Fibroblast of lung (primary cell): ENCODE measurements at regions not wholly inside any gene's neighbourhood (a gene's known extent, or its start where the extent isn't known, plus 50 kb on each side); places are given as distances from the start of the nearest gene placed in this dataset.

Experiments used
- DNase-seq, 2 donors: peaks; one replicate each; pipeline versions ENCODE4 v3.0.0 to v3.0.0-alpha.2; 2010; ENCODE audit warnings: low read depth in 2 of 2
- H2AFZ ChIP-seq: 2 replicates; pipeline ENCODE4 v1.5.1; 2012; ENCODE audit warnings: low read length, control low read depth, inconsistent platforms
- H3K27ac ChIP-seq: 2 replicates; pipeline ENCODE4 v1.5.1; 2011; ENCODE audit warnings: low read length, control low read depth; ENCODE audit not compliant: insufficient read depth
- H3K27me3 ChIP-seq: 2 replicates; pipeline ENCODE4 v1.5.1; 2011; ENCODE audit warnings: mild to moderate bottlenecking, low read length; ENCODE audit not compliant: control insufficient read depth, insufficient read depth
- H3K36me3 ChIP-seq: 2 replicates; pipeline ENCODE4 v1.5.1; 2011; ENCODE audit warnings: low read length; ENCODE audit not compliant: control insufficient read depth, insufficient read depth
- H3K4me1 ChIP-seq: 2 replicates; pipeline ENCODE4 v1.5.1; 2011; ENCODE audit warnings: low read length; ENCODE audit not compliant: control insufficient read depth, insufficient read depth; ENCODE audit errors: extremely low read depth
- H3K4me2 ChIP-seq: 2 replicates; pipeline ENCODE4 v1.5.1; 2011; ENCODE audit warnings: low read length, control low read depth; ENCODE audit not compliant: insufficient read depth; ENCODE audit errors: extremely low read depth
- H3K4me3 ChIP-seq, 4 experiments: fragments of 200-600 bp in 1 of 4; sonication (generic) in 1 of 4; replicated peaks in 1 of 4; 2 replicates each; pipeline ENCODE4 v1.5.1; 2011 to 2016; ENCODE audit warnings: low read length in 4 of 4, low read depth in 3 of 4, mild to moderate bottlenecking in 3 of 4, control low read depth in 2 of 4, inconsistent platforms in 1 of 4, mixed read lengths in 1 of 4; ENCODE audit not compliant: insufficient read depth in 1 of 4; ENCODE audit errors: control extremely low read depth in 1 of 4
- H3K79me2 ChIP-seq: 2 replicates; pipeline ENCODE4 v1.5.1; 2012; ENCODE audit warnings: mild to moderate bottlenecking, low read length, inconsistent platforms; ENCODE audit not compliant: control insufficient read depth, insufficient read depth
- H3K9ac ChIP-seq: 2 replicates; pipeline ENCODE4 v1.5.1; 2011; ENCODE audit warnings: mild to moderate bottlenecking, low read length, control low read depth; ENCODE audit not compliant: insufficient read depth
- H3K9me3 ChIP-seq: 2 replicates; pipeline ENCODE4 v1.5.1; 2012; ENCODE audit warnings: low read depth, low read length; ENCODE audit not compliant: control insufficient read depth, insufficient read depth
- H4K20me1 ChIP-seq: 2 replicates; pipeline ENCODE4 v1.5.1; 2011; ENCODE audit warnings: low read length; ENCODE audit not compliant: control insufficient read depth, insufficient read depth; ENCODE audit errors: extremely low read depth
- EZH2 ChIP-seq: IDR thresholded peaks from 2 replicates; pipeline ENCODE4 v1.5.1; 2012; ENCODE audit warnings: low read length, control low read depth, mild to moderate bottlenecking; ENCODE audit errors: missing control alignments
- TF ChIP-seq, protein P1 (sequence below), 2 donors: IDR thresholded peaks in 1 of 2; conservative IDR thresholded peaks in 1 of 2; 1 replicate in 1 of 2; 2 replicates in 1 of 2; pipeline ENCODE4 v1.5.1; 2011 to 2012; ENCODE audit warnings: low read length in 2 of 2, control low read depth in 1 of 2, inconsistent platforms in 1 of 2, low read depth in 1 of 2, mild to moderate bottlenecking in 1 of 2

DNA sequence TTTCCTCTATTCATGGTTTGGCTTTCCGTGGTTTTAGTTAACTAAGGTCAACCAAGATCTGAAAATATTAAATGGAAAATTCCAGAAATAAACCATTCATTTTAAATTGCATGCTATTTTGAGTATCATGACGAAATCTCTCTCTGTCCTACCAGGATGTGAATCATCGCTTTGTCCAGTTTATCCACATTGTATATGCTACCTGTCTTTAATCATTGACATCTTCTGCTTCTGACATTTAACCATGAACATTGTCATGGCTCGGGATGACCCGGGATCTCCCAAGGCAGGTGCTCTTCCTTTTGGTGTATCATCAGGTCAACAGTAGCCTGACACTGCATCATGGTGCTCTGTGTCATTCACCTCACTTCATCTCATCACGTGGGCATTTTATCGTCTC is 125.5 kb upstream of the HNRNPU start:
- H3K4me3 ChIP-seq = no peak overlapping the region
- H3K27ac ChIP-seq = no peak overlapping the region
- H3K36me3 ChIP-seq = no peaks in the 10 kb centered on the region
- H3K79me2 ChIP-seq = no peaks in the 10 kb centered on the region
- TF ChIP-seq, protein P1, sequence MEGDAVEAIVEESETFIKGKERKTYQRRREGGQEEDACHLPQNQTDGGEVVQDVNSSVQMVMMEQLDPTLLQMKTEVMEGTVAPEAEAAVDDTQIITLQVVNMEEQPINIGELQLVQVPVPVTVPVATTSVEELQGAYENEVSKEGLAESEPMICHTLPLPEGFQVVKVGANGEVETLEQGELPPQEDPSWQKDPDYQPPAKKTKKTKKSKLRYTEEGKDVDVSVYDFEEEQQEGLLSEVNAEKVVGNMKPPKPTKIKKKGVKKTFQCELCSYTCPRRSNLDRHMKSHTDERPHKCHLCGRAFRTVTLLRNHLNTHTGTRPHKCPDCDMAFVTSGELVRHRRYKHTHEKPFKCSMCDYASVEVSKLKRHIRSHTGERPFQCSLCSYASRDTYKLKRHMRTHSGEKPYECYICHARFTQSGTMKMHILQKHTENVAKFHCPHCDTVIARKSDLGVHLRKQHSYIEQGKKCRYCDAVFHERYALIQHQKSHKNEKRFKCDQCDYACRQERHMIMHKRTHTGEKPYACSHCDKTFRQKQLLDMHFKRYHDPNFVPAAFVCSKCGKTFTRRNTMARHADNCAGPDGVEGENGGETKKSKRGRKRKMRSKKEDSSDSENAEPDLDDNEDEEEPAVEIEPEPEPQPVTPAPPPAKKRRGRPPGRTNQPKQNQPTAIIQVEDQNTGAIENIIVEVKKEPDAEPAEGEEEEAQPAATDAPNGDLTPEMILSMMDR (conservative IDR thresholded peaks at IDR 0.05 in 1 of 2, IDR thresholded peaks at IDR 0.05 in 1 of 2; ENCODE audit: low read depth in 1 of 2, low read length in 2 of 2) = no peak
- no peak for TF ChIP-seq EZH2
- no peaks in the 10 kb centered on the region for H3K4me1 ChIP-seq
- H4K20me1 ChIP-seq = no peaks in the 10 kb centered on the region
- no peaks in the 10 kb centered on the region for H3K27me3 ChIP-seq
- DNase-seq = peak; percentile 17 to 41
- no peak overlapping the region for H3K4me2 ChIP-seq
- no peak overlapping the region for H2AFZ ChIP-seq
- no peak overlapping the region for H3K9ac ChIP-seq
- H3K9me3 ChIP-seq = no peaks in the 10 kb centered on the region

DNA sequence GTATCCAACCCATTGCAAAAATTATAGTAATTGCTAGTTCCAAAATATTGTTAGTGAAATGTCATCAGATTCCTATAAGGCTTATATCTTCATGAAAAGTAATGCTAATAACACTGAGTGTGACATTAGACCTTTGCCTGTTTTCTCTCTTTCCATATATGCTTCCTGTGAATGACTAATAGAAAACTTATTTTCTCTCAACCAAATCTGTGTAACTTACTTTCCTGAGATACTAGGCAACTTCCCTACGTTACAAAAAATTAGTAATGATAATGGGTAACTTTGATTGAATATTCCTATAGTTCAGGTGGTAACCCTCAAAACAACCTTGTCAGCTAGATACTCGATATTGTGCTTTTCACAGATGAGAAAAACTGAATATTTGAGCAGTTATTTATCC is 124.2 kb upstream of the HNRNPU start:
- no peak overlapping the region for H3K4me3 ChIP-seq
- H3K79me2 ChIP-seq = no peaks in the 10 kb centered on the region
- H3K9ac ChIP-seq = no peak overlapping the region
- DNase-seq = no peak
- H2AFZ ChIP-seq = no peak overlapping the region
- H3K9me3 ChIP-seq = no peaks in the 10 kb centered on the region
- H4K20me1 ChIP-seq = no peaks in the 10 kb centered on the region
- H3K27me3 ChIP-seq = no peaks in the 10 kb centered on the region
- TF ChIP-seq, protein P1 (conservative IDR thresholded peaks at IDR 0.05 in 1 of 2, IDR thresholded peaks at IDR 0.05 in 1 of 2; ENCODE audit: low read depth in 1 of 2, low read length in 2 of 2) = no peak
- no peak for TF ChIP-seq EZH2
- no peak overlapping the region for H3K27ac ChIP-seq
- H3K4me1 ChIP-seq = no peaks in the 10 kb centered on the region
- H3K36me3 ChIP-seq = no peaks in the 10 kb centered on the region
- no peak overlapping the region for H3K4me2 ChIP-seq

DNA sequence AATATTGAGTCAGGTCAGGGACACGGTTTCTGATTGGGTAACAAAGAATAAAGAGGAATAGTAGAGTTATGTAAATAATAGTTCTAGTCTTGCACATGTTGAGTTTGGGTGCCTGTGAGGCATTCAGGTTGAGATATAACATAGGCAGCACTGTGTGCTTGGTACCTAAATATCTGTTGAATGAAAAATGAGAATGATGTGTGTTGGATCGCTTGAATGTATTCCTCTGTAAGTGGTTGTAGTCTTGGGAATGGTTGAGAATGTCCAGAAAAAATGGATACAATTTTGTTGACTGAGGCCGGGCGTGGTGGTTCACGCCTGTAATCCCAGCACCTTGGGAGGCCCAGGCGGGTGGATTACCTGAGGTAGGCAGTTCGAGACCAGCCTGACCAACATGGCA is 116.3 kb upstream of the HNRNPU start:
- Histone ChIP-seq H2AFZ (no peak overlapping the region), H3K36me3 (no peaks in the 10 kb centered on the region), H3K27me3 (no peaks in the 10 kb centered on the region), H3K9me3 (no peaks in the 10 kb centered on the region), H3K27ac (no peak overlapping the region), H4K20me1 (no peaks in the 10 kb centered on the region), H3K9ac (no peak overlapping the region), H3K4me3 (no peak overlapping the region), H3K79me2 (no peaks in the 10 kb centered on the region), H3K4me2 (no peak overlapping the region), H3K4me1 (no peaks in the 10 kb centered on the region)
- no peak for DNase-seq
- TF ChIP-seq, protein P1 (conservative IDR thresholded peaks at IDR 0.05 in 1 of 2, IDR thresholded peaks at IDR 0.05 in 1 of 2; ENCODE audit: low read depth in 1 of 2, low read length in 2 of 2) = no peak
